ENCODE measurements at regions not wholly inside any gene's neighbourhood (a gene's known extent, or its start where the extent isn't known, plus 50 kb on each side); places are given as distances from the start of the nearest gene placed in this dataset.

DNA sequence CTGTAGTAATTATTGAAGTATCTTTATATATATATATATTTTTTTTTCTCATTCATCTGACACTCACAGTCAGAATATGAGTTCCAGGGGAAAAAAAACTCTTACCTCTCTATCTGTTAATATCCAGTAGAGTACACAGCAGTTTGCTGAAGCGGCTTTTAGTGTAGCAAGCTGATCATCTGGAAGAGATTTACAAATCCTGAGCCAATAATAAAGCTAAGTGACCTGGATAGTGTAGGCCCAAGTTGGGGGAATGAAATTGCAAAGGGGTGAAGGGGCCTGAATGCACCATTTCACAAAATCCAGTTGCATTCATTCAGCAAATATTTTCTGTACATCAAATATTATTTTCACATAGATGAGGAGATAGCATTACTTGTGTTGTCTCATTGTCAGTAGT is 234.6 kb upstream of the FLRT2 start:
- no peak for DNase-seq

GRCh38 chr14:85296456-85297210 is 233.3 kb upstream of the FLRT2 start:
- peak in 1 of 2 donors; percentile 73 for DNase-seq

- no peak for DNase-seq
Observed at GRCh38 chr14:85300107-85300506, 229.8 kb upstream of the FLRT2 start.

GRCh38 chr14:85301506-85301905 is 228.4 kb upstream of the FLRT2 start:
- DNase-seq: no peak

DNA sequence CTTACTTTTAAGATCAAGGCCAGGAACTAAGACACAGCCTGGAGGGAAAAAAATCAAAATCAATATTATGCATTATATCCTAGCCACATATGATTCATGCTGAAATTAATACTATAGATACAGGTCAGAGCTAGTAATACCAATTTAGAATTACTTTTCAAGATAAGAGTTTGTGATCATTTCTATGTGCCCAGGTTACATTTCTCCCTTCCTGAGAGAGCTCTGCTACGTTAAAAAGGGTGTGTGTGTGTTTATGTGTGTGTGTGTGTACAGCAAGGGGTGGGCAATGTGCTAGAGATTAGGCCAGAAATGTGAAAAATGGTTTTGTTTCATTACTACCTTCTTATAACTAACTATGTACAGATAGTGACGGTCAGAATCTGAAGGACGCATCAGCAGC is 223.9 kb upstream of the FLRT2 start:
- DNase-seq: no peak

- peak in 1 of 2 donors; percentile 46 for DNase-seq
Observed at GRCh38 chr14:85308531-85309300, 221.2 kb upstream of the FLRT2 start.

DNA sequence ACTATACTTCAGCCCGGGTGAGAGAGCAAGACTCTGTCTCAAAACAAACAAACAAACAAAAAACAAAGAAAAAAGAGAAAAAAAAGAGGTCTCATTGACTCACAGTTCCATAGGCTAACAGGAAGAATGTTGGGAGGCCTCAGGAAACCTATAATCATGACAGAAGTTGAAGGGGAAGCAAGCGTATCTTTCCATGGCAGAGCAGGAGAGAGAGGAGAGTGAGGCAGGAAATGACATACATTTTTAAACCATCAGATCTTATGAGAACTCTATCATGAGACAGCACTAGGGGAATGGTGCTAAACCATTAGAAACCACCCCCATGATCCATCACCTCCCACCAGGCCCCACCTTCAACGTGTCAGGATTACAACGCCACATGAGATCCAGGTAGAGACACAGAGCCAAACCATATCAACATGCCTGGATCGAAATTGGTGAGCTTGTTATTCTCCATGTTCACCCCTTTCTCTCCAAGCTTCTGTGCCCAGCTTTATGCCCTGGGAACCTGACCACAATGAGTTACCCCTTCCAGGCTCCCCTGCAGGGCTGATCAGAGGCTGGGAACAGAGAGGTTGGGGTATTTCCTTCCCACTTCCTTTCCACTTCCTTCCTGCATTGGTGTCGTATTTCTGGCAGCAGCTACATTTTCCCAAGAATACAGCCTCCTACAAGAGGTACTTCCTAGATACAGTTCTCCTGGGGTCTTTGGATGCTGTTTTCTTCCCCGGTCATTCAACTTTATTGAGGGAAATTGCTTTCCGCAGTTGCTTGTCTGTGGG is 219.3 kb upstream of the FLRT2 start:
- DNase-seq: no peak

DNA sequence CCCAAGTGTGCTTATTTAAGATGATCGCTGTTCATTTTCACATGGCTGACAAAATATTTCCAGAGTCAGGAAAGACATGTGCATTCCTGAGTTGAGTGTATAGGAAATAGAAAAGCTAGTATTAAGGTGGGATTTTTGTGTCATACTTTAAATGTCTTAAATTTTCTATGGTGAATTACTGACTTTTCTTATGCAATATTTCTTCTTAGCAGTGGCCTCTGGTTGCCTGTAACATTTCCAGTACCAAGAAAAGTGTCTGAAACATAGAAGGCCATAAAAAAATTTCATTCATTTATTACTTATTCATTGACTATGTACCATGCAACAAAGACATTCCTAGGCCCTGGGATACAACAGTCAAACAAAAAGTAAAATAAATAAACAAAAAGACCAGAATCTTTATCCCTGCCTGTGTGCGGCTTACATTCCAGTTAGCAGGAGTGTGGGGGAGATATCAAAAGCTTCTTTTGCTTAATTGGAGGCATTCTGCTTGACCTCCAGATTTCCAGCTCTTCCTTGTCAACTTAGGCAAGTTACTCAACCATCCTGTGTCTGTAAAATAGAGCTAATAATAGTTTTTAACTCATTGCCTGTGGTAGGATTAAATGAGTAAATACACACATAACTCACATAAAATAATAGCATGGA is 216.3 kb upstream of the FLRT2 start:
- no peak for DNase-seq

- no peak for DNase-seq
Observed at GRCh38 chr14:85315290-85315689, 214.7 kb upstream of the FLRT2 start.

GRCh38 chr14:85315733-85316290 is 214.1 kb upstream of the FLRT2 start:
- peak in 1 of 2 donors; percentile 26 for DNase-seq

- DNase-seq: no peak
Observed at GRCh38 chr14:85316701-85317410, 213.1 kb upstream of the FLRT2 start.

GRCh38 chr14:85317491-85318021 is 212.4 kb upstream of the FLRT2 start:
- no peak for DNase-seq

GRCh38 chr14:85319101-85319500 is 210.8 kb upstream of the FLRT2 start:
- DNase-seq: no peak

DNA sequence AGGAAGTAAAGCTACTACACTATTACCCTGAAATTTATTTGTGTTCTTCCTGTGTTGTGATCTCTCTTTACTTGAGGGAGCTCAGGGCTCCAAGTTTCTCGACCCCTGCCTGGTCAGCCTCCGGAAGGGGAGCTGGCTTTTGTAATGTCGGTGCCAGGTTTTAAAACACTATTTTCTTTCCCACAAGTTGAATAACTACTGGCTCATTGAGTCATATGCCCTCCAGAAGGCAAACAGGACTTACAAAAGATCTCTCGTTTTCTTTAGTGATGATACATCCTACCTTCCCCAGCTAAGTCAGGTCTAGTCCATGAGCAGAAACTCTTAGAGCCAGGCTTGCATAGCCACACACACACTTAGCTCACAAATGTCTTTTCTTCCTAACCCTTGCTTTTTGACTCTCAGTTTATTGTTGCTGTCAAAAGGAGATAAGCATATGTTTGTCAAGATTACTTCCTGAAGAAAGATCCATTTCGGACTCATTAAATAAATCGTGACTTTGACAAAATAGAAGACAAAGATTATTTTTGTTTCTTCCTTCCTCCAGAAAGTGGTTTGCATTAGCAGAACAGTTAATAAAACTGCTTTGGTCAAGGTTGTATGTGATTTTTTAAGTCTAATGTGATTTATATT is 209.8 kb upstream of the FLRT2 start:
- DNase-seq: peak in 1 of 2 donors; percentile 9

DNA sequence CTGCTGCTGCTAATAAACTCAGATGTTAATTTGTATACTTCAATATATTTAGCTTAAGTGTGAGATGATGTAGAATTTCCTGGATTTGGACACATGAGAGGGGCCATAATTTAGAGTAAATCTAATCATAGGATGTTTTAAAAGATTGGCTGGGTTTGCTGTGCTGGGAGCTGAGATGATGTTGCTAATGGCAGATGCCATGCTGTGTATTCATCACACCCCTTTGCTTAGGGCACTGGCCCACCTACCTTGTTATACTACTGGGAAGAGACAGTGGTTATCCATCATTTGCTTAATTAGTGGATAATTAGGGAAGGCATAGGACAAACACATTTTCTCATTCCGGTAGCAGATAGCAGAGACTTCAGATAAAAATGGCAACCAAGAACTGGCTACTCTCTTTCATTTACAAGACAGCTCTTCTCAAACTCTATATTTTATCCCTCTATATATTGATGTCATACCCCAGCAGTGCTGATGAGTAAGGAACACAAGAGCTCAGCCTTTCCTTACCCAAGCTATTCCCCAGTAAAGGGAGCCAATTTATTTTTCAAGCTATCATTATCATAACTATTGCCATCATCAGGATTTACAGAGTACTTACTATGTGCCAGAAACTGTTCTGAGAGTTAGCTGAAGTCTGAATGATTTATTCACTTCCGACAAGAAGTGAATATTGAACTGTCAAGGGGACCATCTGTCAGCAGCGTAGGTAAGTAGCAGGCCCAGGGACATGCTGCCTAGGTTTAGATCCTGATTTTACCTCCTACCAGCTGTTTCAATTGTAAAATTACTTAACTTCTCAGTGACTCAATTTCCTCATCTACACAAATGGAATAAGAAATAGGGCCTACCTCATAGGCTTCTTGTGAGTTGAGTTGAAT is 204.6 kb upstream of the FLRT2 start:
- DNase-seq: no peak

DNA sequence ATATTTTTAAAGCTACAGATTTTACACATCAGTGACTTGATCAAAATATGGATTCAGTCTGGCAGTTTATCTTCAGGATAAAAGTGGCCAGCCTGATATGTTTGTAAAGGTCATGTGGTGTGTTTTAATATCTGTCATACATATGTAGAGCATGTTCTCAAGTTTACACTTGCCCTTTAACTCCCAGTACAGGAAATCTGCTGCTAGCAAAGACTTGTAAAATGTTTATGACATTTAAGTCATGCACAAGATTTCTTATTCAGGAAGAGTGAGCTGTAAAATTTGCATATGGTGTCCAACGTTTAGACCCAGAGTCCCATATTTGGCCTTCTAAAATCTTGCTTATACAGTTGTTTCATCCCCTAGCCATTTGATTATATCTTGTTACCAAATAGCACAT is 197.5 kb upstream of the FLRT2 start:
- DNase-seq: no peak

- DNase-seq: peak in 1 of 2 donors; percentile 41
Observed at GRCh38 chr14:85333313-85333712, 196.6 kb upstream of the FLRT2 start.

- DNase-seq: no peak
Observed at GRCh38 chr14:85333841-85334240, 196.1 kb upstream of the FLRT2 start.

DNA sequence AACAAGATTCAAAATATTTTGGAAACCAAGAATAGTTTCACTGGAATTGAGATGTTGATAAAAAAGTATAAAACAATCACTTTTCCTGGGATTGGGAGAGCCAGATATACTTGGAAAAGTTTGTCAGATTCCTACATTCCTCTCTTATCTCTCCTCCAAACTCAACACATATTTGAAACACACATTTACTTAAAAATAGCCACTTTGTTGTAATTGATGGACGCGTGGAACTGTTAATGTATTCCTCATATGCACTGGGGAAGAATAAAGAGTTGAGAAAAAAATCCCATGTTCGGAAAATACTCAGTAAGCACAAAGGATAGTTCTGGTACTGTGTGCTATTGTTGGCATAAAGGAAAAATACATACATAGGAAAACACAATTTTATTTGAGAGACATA is 195.6 kb upstream of the FLRT2 start:
- no peak for DNase-seq

DNA sequence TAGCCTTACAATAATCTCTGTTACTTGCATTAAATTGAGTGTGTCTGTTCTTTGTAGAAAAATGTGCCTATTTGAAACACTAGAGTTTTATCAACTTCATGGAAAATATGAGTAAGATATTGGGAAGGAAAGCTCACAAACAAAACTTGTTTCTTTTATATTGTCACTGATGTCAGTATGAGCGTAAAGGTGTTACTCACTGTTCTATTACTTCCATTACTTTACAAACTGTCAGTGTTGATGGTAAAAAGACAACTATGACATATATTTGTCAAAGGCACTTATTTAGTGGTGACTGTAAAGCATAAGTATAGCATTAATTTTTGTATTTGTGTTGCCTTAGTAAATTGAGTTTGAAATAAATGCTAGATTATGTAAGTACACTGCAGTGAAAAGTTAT is 193.7 kb upstream of the FLRT2 start:
- DNase-seq: no peak
